ENCODE measurements at regions not wholly inside any gene's neighbourhood (a gene's known extent, or its start where the extent isn't known, plus 50 kb on each side); places are given as distances from the start of the nearest gene placed in this dataset.

GRCh38 chr13:91240341-91240740, 107.1 kb upstream of the MIR17HG start:
- no peak for DNase-seq
- Histone ChIP-seq H3K27ac (no peak overlapping the region), H3K4me3 (no peak overlapping the region), H3K9me3 (no peaks in the 10 kb centered on the region), H3K4me1 (no peaks in the 10 kb centered on the region), H3K27me3 (no peaks in the 10 kb centered on the region), H3K36me3 (no peaks in the 10 kb centered on the region)
- intact Hi-C loops (cut with DNase I), result loop anchor here in 1 of 3 donors (10.0 kb wide), 1 partner anchor 106 kb away; no protein-coding TSS in a partner anchor
- no peak for FAIRE-seq
- 46 to 55% methylated on average over 1 of the region's 1 CpG for WGBS, 2 donors
- TF ChIP-seq, protein P1, sequence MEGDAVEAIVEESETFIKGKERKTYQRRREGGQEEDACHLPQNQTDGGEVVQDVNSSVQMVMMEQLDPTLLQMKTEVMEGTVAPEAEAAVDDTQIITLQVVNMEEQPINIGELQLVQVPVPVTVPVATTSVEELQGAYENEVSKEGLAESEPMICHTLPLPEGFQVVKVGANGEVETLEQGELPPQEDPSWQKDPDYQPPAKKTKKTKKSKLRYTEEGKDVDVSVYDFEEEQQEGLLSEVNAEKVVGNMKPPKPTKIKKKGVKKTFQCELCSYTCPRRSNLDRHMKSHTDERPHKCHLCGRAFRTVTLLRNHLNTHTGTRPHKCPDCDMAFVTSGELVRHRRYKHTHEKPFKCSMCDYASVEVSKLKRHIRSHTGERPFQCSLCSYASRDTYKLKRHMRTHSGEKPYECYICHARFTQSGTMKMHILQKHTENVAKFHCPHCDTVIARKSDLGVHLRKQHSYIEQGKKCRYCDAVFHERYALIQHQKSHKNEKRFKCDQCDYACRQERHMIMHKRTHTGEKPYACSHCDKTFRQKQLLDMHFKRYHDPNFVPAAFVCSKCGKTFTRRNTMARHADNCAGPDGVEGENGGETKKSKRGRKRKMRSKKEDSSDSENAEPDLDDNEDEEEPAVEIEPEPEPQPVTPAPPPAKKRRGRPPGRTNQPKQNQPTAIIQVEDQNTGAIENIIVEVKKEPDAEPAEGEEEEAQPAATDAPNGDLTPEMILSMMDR (IDR thresholded peaks at IDR 0.05), result no peak
- peak in 1 of 4 donors; percentile 15 for ATAC-seq

DNA sequence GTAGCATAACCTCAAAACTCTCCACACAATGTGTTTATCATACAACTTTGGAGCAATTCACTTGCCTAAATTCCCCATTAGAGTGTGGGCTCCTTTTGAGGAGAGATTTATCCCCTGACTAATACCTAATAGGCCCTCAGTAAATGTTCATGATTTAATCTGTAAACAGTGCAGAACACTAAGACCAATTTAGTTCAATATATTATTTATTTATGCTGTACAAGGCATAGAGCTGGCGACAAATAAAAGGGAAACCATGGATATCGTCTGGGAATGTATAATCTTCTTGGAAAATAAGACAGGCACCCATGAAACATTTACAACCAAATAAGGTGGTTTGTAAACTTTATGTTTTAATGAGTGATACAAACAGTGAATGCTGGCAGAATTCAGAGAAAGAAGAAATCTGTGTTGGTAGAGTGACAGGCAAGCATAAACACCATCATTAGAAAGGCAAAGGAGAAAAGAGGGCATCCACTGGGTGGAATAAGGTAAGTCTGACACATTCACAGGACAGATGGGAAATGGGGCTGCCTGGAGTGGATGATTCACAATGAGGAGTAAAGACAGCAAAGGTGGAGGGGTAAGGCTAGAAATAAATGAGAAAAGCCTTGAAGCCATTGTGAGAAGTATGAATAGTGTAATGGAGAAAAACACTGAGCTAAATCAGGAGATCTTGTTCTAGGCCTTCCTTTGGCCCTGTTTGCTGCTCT, 106.1 kb upstream of the MIR17HG start:
- Histone ChIP-seq H3K27ac (no peak overlapping the region), H3K36me3 (no peaks in the 10 kb centered on the region), H3K4me3 (no peak overlapping the region), H3K4me1 (no peaks in the 10 kb centered on the region), H3K27me3 (no peaks in the 10 kb centered on the region), H3K9me3 (no peaks in the 10 kb centered on the region)
- 71 to 91% methylated on average over 2 of the region's 2 CpGs for WGBS, 2 donors
- DNase-seq (no peak), FAIRE-seq (no peak), ATAC-seq (no peak)
- TF ChIP-seq, protein P1 (IDR thresholded peaks at IDR 0.05), result no peak
- intact Hi-C loops (cut with DNase I), result loop anchor here in 1 of 3 donors (10.0 kb wide), 1 partner anchor 107 kb away; no protein-coding TSS in a partner anchor

DNA sequence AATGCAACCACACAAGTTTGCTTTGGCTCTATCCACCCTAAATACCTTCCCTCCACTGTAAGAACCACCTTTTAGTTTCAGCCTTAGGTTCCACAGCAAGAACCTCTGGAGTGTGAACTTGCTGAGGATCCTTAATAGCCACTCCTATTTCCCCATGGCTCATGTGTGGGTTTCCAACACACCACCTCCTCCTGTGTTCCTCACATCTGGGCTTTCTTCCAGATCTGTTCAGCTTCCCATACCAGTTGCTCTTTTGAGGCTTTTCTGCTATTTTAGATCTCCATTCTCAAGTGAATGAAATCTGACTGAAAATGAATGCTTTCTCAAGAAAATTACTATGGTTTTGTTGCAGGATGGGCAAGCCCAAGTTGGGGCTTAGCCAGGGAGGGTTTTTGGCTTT, 104.8 kb upstream of the MIR17HG start:
- no peak for ATAC-seq
- FAIRE-seq, result no peak
- intact Hi-C loops (cut with DNase I), result loop anchor here in 1 of 3 donors (10.0 kb wide), 1 partner anchor 108 kb away; no protein-coding TSS in a partner anchor
- no peaks in the 10 kb centered on the region for H3K4me1 ChIP-seq
- H3K9me3 ChIP-seq, result no peaks in the 10 kb centered on the region
- H3K27ac ChIP-seq, result no peak overlapping the region
- no peak for DNase-seq
- no peaks in the 10 kb centered on the region for H3K27me3 ChIP-seq
- TF ChIP-seq, protein P1 (IDR thresholded peaks at IDR 0.05), result no peak
- H3K36me3 ChIP-seq, result no peaks in the 10 kb centered on the region
- no peak overlapping the region for H3K4me3 ChIP-seq

- no peak for ATAC-seq
- TF ChIP-seq, protein P1 (IDR thresholded peaks at IDR 0.05), result no peak
Measured at GRCh38 chr13:91245288-91245687, 102.2 kb upstream of the MIR17HG start.

GRCh38 chr13:91247768-91248167, 99.7 kb upstream of the MIR17HG start:
- H3K9me3 ChIP-seq, result no peaks in the 10 kb centered on the region
- no peaks in the 10 kb centered on the region for H3K4me1 ChIP-seq
- no peak overlapping the region for H3K27ac ChIP-seq
- DNase-seq, result no peak
- no peaks in the 10 kb centered on the region for H3K36me3 ChIP-seq
- no peak overlapping the region for H3K4me3 ChIP-seq
- intact Hi-C loops (cut with DNase I), result loop anchor here in 1 of 3 donors (10.0 kb wide), 1 partner anchor 113 kb away; no protein-coding TSS in a partner anchor
- no peak for ATAC-seq
- no peaks in the 10 kb centered on the region for H3K27me3 ChIP-seq
- TF ChIP-seq, protein P1 (IDR thresholded peaks at IDR 0.05), result no peak
- FAIRE-seq, result no peak

More at GRCh38 chr13:91245288-91245687, 102.2 kb upstream of the MIR17HG start:
- Histone ChIP-seq H3K36me3 (no peaks in the 10 kb centered on the region), H3K9me3 (no peaks in the 10 kb centered on the region), H3K4me3 (no peak overlapping the region), H3K27ac (no peak overlapping the region), H3K27me3 (no peaks in the 10 kb centered on the region), H3K4me1 (no peaks in the 10 kb centered on the region)
- no peak for FAIRE-seq
- 75 to 88% methylated on average over 2 of the region's 2 CpGs for WGBS, 2 donors
- intact Hi-C loops (cut with DNase I), result loop anchor here in 1 of 3 donors (10.0 kb wide), 1 partner anchor 110 kb away; no protein-coding TSS in a partner anchor
- no peak for DNase-seq
